ENCODE measurements at regions not wholly inside any gene's neighbourhood (a gene's known extent, or its start where the extent isn't known, plus 50 kb on each side); places are given as distances from the start of the nearest gene placed in this dataset.

- no peak for DNase-seq
These were observed 238.4 kb upstream of the CD180 start for GRCh38 chr5:67435032-67435431.

GRCh38 chr5:67434466-67434865, 237.9 kb upstream of the CD180 start:
- DNase-seq, result no peak

- DNase-seq, result no peak
These were observed 236.0 kb upstream of the CD180 start for GRCh38 chr5:67432606-67433005.

- no peak for DNase-seq
These were observed 234.6 kb upstream of the CD180 start for GRCh38 chr5:67431191-67431590.

- DNase-seq, result no peak
These were observed 231.3 kb upstream of the CD180 start for GRCh38 chr5:67427850-67428298.

- no peak for DNase-seq
These were observed 230.6 kb upstream of the CD180 start for GRCh38 chr5:67426961-67427849.

GRCh38 chr5:67425514-67425913, 228.9 kb upstream of the CD180 start:
- no peak for DNase-seq

GRCh38 chr5:67417839-67418238, 221.2 kb upstream of the CD180 start:
- no peak for DNase-seq

GRCh38 chr5:67416986-67417385, 220.4 kb upstream of the CD180 start:
- DNase-seq, result no peak

- DNase-seq, result no peak
These were observed 219.7 kb upstream of the CD180 start for GRCh38 chr5:67416133-67416937.

- DNase-seq, result no peak
These were observed 218.1 kb upstream of the CD180 start for GRCh38 chr5:67414712-67415111.

- no peak for DNase-seq
These were observed 217.1 kb upstream of the CD180 start for GRCh38 chr5:67413721-67414120.

- DNase-seq, result no peak
These were observed 212.7 kb upstream of the CD180 start for GRCh38 chr5:67409126-67409777.

- DNase-seq, result no peak
These were observed 211.4 kb upstream of the CD180 start for GRCh38 chr5:67407979-67408378.

- no peak for DNase-seq
These were observed 209.2 kb upstream of the CD180 start for GRCh38 chr5:67405755-67406154.

GRCh38 chr5:67405101-67405364, 208.4 kb upstream of the CD180 start:
- DNase-seq, result no peak

- DNase-seq, result peak in 1 of 2 experiments; percentile 6
These were observed 207.9 kb upstream of the CD180 start for GRCh38 chr5:67404256-67405100.

- no peak for DNase-seq
These were observed 205.9 kb upstream of the CD180 start for GRCh38 chr5:67402526-67402925.

- DNase-seq, result no peak
These were observed 204.6 kb upstream of the CD180 start for GRCh38 chr5:67401172-67401571.

- no peak for DNase-seq
These were observed 204.2 kb upstream of the CD180 start for GRCh38 chr5:67400752-67401151.

- no peak for DNase-seq
These were observed 199.3 kb upstream of the CD180 start for GRCh38 chr5:67395790-67396418.

GRCh38 chr5:67393211-67393610, 196.6 kb upstream of the CD180 start:
- no peak for DNase-seq

Data from SHP77 (cell line).